GM21825 (cell line): ENCODE measurements at regions not wholly inside any gene's neighbourhood (a gene's known extent, or its start where the extent isn't known, plus 50 kb on each side); places are given as distances from the start of the nearest gene placed in this dataset.
"Not testable (repeated sequence)": the region's sequence is repeated elsewhere in the genome, so short reads cannot be mapped to it uniquely, and the experiment has no call there.

ENCODE experiments used
- ATAC-seq: cut with Tn5 transposase; IDR thresholded peaks from one replicate; pipeline ENCODE4 v1.9.1; 2021; ENCODE audit warnings: mild to moderate bottlenecking, moderate library complexity; ENCODE audit not compliant: unreplicated experiment

- ATAC-seq: no peak
Measured at GRCh38 chr17:68670967-68671693, 70.0 kb upstream of the FAM20A start.

- not testable (repeated sequence) for ATAC-seq
Measured at GRCh38 chr17:68666438-68666837, 65.3 kb upstream of the FAM20A start.

- no peak for ATAC-seq
Measured at GRCh38 chr17:68665373-68665772, 64.2 kb upstream of the FAM20A start.

GRCh38 chr17:68662479-68662878 lies 61.3 kb upstream of the FAM20A start:
- no peak for ATAC-seq

- ATAC-seq: no peak
Measured at GRCh38 chr17:68662037-68662432, 60.9 kb upstream of the FAM20A start.

GRCh38 chr17:68661265-68662036 lies 60.3 kb upstream of the FAM20A start:
- ATAC-seq: no peak

GRCh38 chr17:68660302-68660701 lies 59.1 kb upstream of the FAM20A start:
- no peak for ATAC-seq

- ATAC-seq: no peak
Measured at GRCh38 chr17:68658999-68659780, 58.0 kb upstream of the FAM20A start.

- no peak for ATAC-seq
Measured at GRCh38 chr17:68657576-68657975, 56.4 kb upstream of the FAM20A start.

- no peak for ATAC-seq
Measured at GRCh38 chr17:68657166-68657565, 56.0 kb upstream of the FAM20A start.

- no peak for ATAC-seq
Measured at GRCh38 chr17:68656666-68657065, 55.5 kb upstream of the FAM20A start.
